ENCODE measurements at regions not wholly inside any gene's neighbourhood (a gene's known extent, or its start where the extent isn't known, plus 50 kb on each side); places are given as distances from the start of the nearest gene placed in this dataset.

DNA sequence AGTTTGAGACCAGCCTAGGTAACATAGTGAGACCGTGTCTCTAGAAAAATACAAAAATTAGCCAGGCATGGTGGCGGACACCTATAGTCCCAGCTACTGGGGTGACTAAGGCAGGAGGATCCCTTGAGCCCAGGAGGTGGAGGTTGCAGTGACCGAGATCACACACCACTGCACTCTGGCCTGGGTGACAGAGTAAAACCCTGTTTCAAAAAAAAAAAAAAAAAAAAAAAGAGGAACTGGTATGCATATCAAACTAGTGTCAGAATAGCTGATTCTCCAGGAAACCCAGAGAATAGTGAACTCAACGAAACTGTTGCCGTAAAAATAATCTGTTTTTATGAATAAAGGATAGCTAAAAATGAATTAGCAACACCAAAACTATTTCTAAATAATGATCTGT, 126.6 kb upstream of the BASP1 start:
- CTCF ChIA-PET = interaction anchor here (0.6 to 1.6 kb wide), 4 partner anchors 19 to 158 kb away, joined by 3 to 4 read pairs (median 4); no protein-coding TSS in a partner anchor
- no peak for DNase-seq (ENCODE audit: extremely low spot score)
- TF ChIP-seq, protein P1, sequence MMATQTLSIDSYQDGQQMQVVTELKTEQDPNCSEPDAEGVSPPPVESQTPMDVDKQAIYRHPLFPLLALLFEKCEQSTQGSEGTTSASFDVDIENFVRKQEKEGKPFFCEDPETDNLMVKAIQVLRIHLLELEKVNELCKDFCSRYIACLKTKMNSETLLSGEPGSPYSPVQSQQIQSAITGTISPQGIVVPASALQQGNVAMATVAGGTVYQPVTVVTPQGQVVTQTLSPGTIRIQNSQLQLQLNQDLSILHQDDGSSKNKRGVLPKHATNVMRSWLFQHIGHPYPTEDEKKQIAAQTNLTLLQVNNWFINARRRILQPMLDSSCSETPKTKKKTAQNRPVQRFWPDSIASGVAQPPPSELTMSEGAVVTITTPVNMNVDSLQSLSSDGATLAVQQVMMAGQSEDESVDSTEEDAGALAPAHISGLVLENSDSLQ (IDR thresholded peaks at IDR 0.05) = no peak
- no peak for TF ChIP-seq FOXA1 (IDR thresholded peaks at IDR 0.05)
- TF ChIP-seq LEF1 (IDR thresholded peaks at IDR 0.05; ENCODE audit: borderline replicate concordance) = no peak
- no peak for TF ChIP-seq HDGF (IDR thresholded peaks at IDR 0.05; ENCODE audit: borderline replicate concordance)
- no peak for TF ChIP-seq SUZ12 (IDR thresholded peaks at IDR 0.05)
- TF ChIP-seq NFRKB (IDR thresholded peaks at IDR 0.05) = no peak
- TF ChIP-seq ELF4 (IDR thresholded peaks at IDR 0.05) = no peak
- TF ChIP-seq L3MBTL2 (conservative IDR thresholded peaks at IDR 0.05) = no peak
- POLR2A ChIA-PET = no interaction called here

DNA sequence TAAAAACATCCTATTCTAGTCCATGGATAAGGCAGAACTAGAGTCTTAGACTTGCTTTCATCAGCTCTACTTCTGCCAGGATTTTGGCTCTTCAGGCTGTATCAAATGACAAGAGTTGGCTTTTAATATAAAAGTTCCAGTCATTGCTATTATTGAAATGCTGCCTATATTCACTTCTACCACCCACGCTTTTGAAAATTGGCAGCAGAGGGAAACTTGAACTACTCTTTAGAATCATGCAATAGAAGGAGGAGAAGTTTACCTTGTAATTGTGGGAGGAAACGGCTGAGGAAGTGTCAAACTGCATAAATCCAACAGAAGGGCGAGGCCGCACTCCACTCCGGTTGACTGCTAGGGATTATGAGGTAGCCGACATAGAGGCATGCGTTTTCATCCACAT, 122.6 kb upstream of the BASP1 start:
- DNase-seq (ENCODE audit: extremely low spot score) = no peak
- ChIA-PET CTCF (no interaction called here), POLR2A (no interaction called here)
- TF ChIP-seq TARDBP (IDR thresholded peaks at IDR 0.05) (no peak), L3MBTL2 (conservative IDR thresholded peaks at IDR 0.05) (no peak), FOXA1 (IDR thresholded peaks at IDR 0.05) (no peak), SP1 (IDR thresholded peaks at IDR 0.05) (no peak), ARNT (IDR thresholded peaks at IDR 0.05) (no peak), CTBP1 (IDR thresholded peaks at IDR 0.05; ENCODE audit: borderline replicate concordance) (no peak), HDGF (IDR thresholded peaks at IDR 0.05; ENCODE audit: borderline replicate concordance) (no peak)
- TF ChIP-seq, protein P1 (IDR thresholded peaks at IDR 0.05) = no peak

DNA sequence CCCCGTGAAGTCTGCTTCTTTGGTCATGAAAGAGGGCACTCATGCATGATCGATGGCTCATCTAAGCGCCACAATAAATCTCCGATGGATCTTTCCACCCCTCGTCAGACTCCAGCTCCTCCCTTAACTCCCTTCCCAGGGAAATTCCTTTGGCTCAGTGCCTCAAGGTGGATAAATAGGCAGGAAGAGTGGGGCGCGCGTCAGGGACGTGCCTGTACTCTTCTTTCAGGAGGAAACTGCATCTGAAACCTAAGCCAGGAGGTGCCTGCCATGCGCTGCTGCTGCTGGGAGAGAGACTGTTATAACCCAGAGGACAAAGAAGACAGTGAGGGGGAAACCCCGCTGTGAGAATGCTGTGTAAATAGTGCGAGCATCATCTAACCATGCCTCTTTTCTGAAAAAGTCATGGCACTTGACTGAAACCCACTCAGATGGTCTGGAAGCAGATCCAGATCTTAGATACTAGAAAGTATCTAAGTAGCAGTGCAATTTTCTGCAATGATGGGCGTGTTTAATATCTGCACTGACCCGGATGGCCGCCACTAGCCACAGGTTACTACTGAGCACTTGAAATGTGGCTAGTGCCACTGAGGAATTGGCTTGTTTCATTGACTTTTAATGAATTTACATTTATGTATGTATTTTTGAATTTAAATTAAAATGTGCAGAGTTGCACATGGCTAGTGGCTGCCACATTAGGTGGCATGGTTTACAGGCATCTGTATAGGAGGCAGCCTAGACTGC, 120.3 kb upstream of the BASP1 start:
- POLR2A ChIA-PET = no interaction called here
- peak; percentile 14 for DNase-seq (ENCODE audit: extremely low spot score)
- TF ChIP-seq TARDBP (IDR thresholded peaks at IDR 0.05) (no peak), NFRKB (IDR thresholded peaks at IDR 0.05) (no peak), ARNT (IDR thresholded peaks at IDR 0.05) (no peak), BHLHE40 (IDR thresholded peaks at IDR 0.05; ENCODE audit: borderline replicate concordance) (no peak), FOXK2 (IDR thresholded peaks at IDR 0.05) (no peak), FOXM1 (IDR thresholded peaks at IDR 0.05; ENCODE audit: borderline replicate concordance) (no peak), L3MBTL2 (conservative IDR thresholded peaks at IDR 0.05) (no peak), LEF1 (IDR thresholded peaks at IDR 0.05; ENCODE audit: borderline replicate concordance) (no peak), ELF4 (IDR thresholded peaks at IDR 0.05) (no peak), FOXA1 (IDR thresholded peaks at IDR 0.05) (no peak), CTBP1 (IDR thresholded peaks at IDR 0.05; ENCODE audit: borderline replicate concordance) (no peak), ZNF384 (IDR thresholded peaks at IDR 0.05) (no peak)
- TF ChIP-seq, protein P1 (IDR thresholded peaks at IDR 0.05) = no peak
- CTCF ChIA-PET = interaction anchor here (0.6 to 1.2 kb wide), 2 partner anchors 93 to 135 kb away, joined by 3 read pairs; no protein-coding TSS in a partner anchor

DNA sequence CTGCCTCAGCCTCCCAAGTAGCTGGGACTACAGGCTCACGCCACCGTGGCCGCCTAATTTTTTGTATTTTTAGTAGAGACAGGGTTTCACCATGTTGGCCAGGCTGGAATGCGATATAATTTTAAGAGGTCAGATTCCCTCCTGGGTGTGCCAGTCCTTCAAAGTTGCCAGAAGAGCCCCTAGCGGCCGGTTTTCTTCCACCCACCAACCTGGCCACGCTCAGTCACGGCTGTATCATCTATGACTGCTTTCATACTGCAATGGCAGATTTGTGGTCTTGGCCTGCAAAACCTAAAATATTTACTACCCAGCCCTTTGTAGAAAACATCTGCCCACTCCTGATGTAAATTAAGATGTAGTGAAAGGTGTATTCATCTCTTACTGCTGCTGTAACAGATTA, 117.5 kb upstream of the BASP1 start:
- TF ChIP-seq FOXK2 (IDR thresholded peaks at IDR 0.05) = no peak
- no peak for TF ChIP-seq LEF1 (IDR thresholded peaks at IDR 0.05; ENCODE audit: borderline replicate concordance)
- TF ChIP-seq NFRKB (IDR thresholded peaks at IDR 0.05) = no peak
- no peak for TF ChIP-seq SP1 (IDR thresholded peaks at IDR 0.05)
- no peak for TF ChIP-seq TARDBP (IDR thresholded peaks at IDR 0.05)
- TF ChIP-seq ZNF384 (IDR thresholded peaks at IDR 0.05) = no peak
- TF ChIP-seq HDGF (IDR thresholded peaks at IDR 0.05; ENCODE audit: borderline replicate concordance) = no peak
- TF ChIP-seq CTBP1 (IDR thresholded peaks at IDR 0.05; ENCODE audit: borderline replicate concordance) = no peak
- TF ChIP-seq, protein P1 (IDR thresholded peaks at IDR 0.05) = no peak
- TF ChIP-seq ARNT (IDR thresholded peaks at IDR 0.05) = no peak
- no peak for TF ChIP-seq FOXM1 (IDR thresholded peaks at IDR 0.05; ENCODE audit: borderline replicate concordance)
- no peak for TF ChIP-seq SUZ12 (IDR thresholded peaks at IDR 0.05)
- TF ChIP-seq ELF4 (IDR thresholded peaks at IDR 0.05) = no peak
- TF ChIP-seq L3MBTL2 (conservative IDR thresholded peaks at IDR 0.05) = no peak
- no peak for TF ChIP-seq BHLHE40 (IDR thresholded peaks at IDR 0.05; ENCODE audit: borderline replicate concordance)
- no peak for TF ChIP-seq FOXA1 (IDR thresholded peaks at IDR 0.05)
- POLR2A ChIA-PET = no interaction called here
- no peak for DNase-seq (ENCODE audit: extremely low spot score)
- CTCF ChIA-PET = no interaction called here

- ChIA-PET POLR2A (no interaction called here), CTCF (no interaction called here)
- no peak for DNase-seq (ENCODE audit: extremely low spot score)
- TF ChIP-seq TARDBP (IDR thresholded peaks at IDR 0.05) (no peak), ZNF384 (IDR thresholded peaks at IDR 0.05) (no peak), NFRKB (IDR thresholded peaks at IDR 0.05) (no peak), FOXM1 (IDR thresholded peaks at IDR 0.05; ENCODE audit: borderline replicate concordance) (no peak), ARNT (IDR thresholded peaks at IDR 0.05) (no peak), FOXA1 (IDR thresholded peaks at IDR 0.05) (no peak), SP1 (IDR thresholded peaks at IDR 0.05) (no peak), CTBP1 (IDR thresholded peaks at IDR 0.05; ENCODE audit: borderline replicate concordance) (no peak), SUZ12 (IDR thresholded peaks at IDR 0.05) (no peak), LEF1 (IDR thresholded peaks at IDR 0.05; ENCODE audit: borderline replicate concordance) (no peak), ELF4 (IDR thresholded peaks at IDR 0.05) (no peak), L3MBTL2 (conservative IDR thresholded peaks at IDR 0.05) (no peak), FOXK2 (IDR thresholded peaks at IDR 0.05) (no peak), HDGF (IDR thresholded peaks at IDR 0.05; ENCODE audit: borderline replicate concordance) (no peak), BHLHE40 (IDR thresholded peaks at IDR 0.05; ENCODE audit: borderline replicate concordance) (no peak)
- TF ChIP-seq, protein P1 (IDR thresholded peaks at IDR 0.05) = no peak
Observed at GRCh38 chr5:17103461-17103860, 114.0 kb upstream of the BASP1 start.

All from HEK293T (cell line).